ENCODE measurements at regions not wholly inside any gene's neighbourhood (a gene's known extent, or its start where the extent isn't known, plus 50 kb on each side); places are given as distances from the start of the nearest gene placed in this dataset.

- no peak for DNase-seq (ENCODE audit: low spot score in 2 of 2)
- no peak overlapping the region for H3K27ac ChIP-seq
- no peaks in the 10 kb centered on the region for H3K36me3 ChIP-seq
- no peaks in the 10 kb centered on the region for H3K27me3 ChIP-seq
- TF ChIP-seq, protein P1, sequence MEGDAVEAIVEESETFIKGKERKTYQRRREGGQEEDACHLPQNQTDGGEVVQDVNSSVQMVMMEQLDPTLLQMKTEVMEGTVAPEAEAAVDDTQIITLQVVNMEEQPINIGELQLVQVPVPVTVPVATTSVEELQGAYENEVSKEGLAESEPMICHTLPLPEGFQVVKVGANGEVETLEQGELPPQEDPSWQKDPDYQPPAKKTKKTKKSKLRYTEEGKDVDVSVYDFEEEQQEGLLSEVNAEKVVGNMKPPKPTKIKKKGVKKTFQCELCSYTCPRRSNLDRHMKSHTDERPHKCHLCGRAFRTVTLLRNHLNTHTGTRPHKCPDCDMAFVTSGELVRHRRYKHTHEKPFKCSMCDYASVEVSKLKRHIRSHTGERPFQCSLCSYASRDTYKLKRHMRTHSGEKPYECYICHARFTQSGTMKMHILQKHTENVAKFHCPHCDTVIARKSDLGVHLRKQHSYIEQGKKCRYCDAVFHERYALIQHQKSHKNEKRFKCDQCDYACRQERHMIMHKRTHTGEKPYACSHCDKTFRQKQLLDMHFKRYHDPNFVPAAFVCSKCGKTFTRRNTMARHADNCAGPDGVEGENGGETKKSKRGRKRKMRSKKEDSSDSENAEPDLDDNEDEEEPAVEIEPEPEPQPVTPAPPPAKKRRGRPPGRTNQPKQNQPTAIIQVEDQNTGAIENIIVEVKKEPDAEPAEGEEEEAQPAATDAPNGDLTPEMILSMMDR (IDR thresholded peaks at IDR 0.05): no peak
- peaks cover 0 to 4% of the 10 kb centered on the region in 2 donors for H3K4me1 ChIP-seq
- intact Hi-C loops (cut with DNase I): no loop called here
- no peaks in the 10 kb centered on the region for H3K9me3 ChIP-seq
- H3K4me3 ChIP-seq: no peak overlapping the region
These were observed 193.2 kb upstream of the FAT4 start for GRCh38 chr4:125121581-125121980.

DNA sequence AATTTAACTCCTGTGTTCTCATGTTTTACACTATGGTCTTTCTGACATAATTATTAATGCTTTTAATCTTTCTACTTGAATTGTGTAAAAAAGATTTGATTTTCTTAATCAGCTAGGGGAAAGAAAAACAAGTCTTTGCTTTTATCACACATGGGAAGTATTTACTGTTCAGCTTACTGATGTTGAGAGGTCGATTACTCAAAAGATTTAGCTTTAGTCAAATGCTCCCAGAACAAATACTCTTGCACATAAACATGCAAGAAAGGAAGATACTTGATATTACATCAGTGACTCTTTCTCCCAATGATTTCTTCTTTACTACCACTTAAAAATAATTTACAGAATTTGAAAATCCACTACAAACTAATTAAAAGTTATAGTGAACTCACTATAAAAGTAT, 198.3 kb upstream of the FAT4 start:
- Histone ChIP-seq H3K27ac (no peak overlapping the region), H3K36me3 (no peaks in the 10 kb centered on the region), H3K27me3 (no peaks in the 10 kb centered on the region), H3K4me3 (no peak overlapping the region), H3K9me3 (no peaks in the 10 kb centered on the region), H3K4me1 (no peaks in the 10 kb centered on the region)
- TF ChIP-seq, protein P1 (IDR thresholded peaks at IDR 0.05): no peak
- no peak for DNase-seq (ENCODE audit: low spot score in 2 of 2)
- intact Hi-C loops (cut with DNase I): no loop called here

DNA sequence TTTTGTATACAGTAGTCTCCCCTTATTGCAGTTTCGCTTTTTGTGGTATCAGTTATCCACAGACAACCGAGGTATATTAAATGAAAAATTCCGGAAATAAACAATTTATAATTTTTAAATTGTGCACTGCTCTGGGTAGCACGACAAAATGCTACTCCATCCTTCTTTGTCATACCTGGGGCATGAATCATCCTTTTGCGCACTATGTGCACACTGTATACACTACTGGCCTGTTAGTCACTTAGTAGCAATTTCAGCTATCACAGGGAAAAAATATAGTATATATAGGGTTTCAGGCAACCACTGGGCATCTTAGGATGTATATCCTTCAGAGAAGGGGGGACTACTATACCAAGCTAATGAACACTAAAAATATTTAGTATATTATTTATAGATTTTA, 198.8 kb upstream of the FAT4 start:
- H3K27me3 ChIP-seq: no peaks in the 10 kb centered on the region
- H3K4me1 ChIP-seq: no peaks in the 10 kb centered on the region
- intact Hi-C loops (cut with DNase I): no loop called here
- no peaks in the 10 kb centered on the region for H3K9me3 ChIP-seq
- no peak for DNase-seq (ENCODE audit: low spot score in 2 of 2)
- H3K36me3 ChIP-seq: no peaks in the 10 kb centered on the region
- no peak overlapping the region for H3K27ac ChIP-seq
- TF ChIP-seq, protein P1 (IDR thresholded peaks at IDR 0.05): no peak
- no peak overlapping the region for H3K4me3 ChIP-seq

GRCh38 chr4:125115476-125115875, 199.3 kb upstream of the FAT4 start:
- TF ChIP-seq, protein P1 (IDR thresholded peaks at IDR 0.05): no peak
- intact Hi-C loops (cut with DNase I): no loop called here
- Histone ChIP-seq H3K9me3 (no peaks in the 10 kb centered on the region), H3K27ac (no peak overlapping the region), H3K4me1 (no peaks in the 10 kb centered on the region), H3K27me3 (no peaks in the 10 kb centered on the region), H3K36me3 (no peaks in the 10 kb centered on the region), H3K4me3 (no peak overlapping the region)
- DNase-seq (ENCODE audit: low spot score in 2 of 2): no peak

DNA sequence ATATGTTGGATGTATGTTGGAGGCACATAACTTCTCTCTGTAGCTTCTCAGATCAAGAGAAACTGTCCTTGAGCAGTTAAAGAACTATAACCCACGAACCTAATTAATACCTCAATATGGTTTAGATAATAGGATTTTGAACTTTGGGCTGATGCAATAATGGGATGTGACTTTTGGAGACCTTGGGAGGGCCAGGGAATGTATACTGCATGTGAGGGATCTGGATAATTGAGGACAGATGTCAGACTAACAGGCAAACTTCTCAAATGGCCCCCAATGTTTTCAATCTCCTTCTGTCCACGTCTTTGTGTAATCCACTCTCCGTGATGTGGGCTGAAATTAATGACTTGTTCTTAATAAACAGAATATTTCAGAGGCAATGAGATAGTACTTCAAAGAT, 202.2 kb upstream of the FAT4 start:
- TF ChIP-seq, protein P1 (IDR thresholded peaks at IDR 0.05): no peak
- no peaks in the 10 kb centered on the region for H3K9me3 ChIP-seq
- H3K27ac ChIP-seq: no peak overlapping the region
- no peak for DNase-seq (ENCODE audit: low spot score in 2 of 2)
- no peaks in the 10 kb centered on the region for H3K4me1 ChIP-seq
- intact Hi-C loops (cut with DNase I): no loop called here
- no peak overlapping the region for H3K4me3 ChIP-seq
- H3K27me3 ChIP-seq: no peaks in the 10 kb centered on the region
- H3K36me3 ChIP-seq: no peaks in the 10 kb centered on the region

- TF ChIP-seq, protein P1 (IDR thresholded peaks at IDR 0.05): no peak
- Histone ChIP-seq H3K9me3 (no peaks in the 10 kb centered on the region), H3K27me3 (no peaks in the 10 kb centered on the region), H3K36me3 (no peaks in the 10 kb centered on the region), H3K4me3 (no peak overlapping the region), H3K4me1 (no peaks in the 10 kb centered on the region), H3K27ac (no peak overlapping the region)
- DNase-seq (ENCODE audit: low spot score in 2 of 2): no peak
- intact Hi-C loops (cut with DNase I): no loop called here
These were observed 203.4 kb upstream of the FAT4 start for GRCh38 chr4:125111323-125111722.
